GM12878 (cell line): ENCODE measurements at regions not wholly inside any gene's neighbourhood (a gene's known extent, or its start where the extent isn't known, plus 50 kb on each side); places are given as distances from the start of the nearest gene placed in this dataset.
A peak's percentile ranks its signal among the peaks of the same experiment; 100 is the strongest.

Experiments
- ATAC-seq: fragments of 200-7000 bp; cut with Tn5 transposase; 3 replicates; pipeline ENCODE4 v1.9.1; 2020; ENCODE audit warnings: mild to moderate bottlenecking, moderate library complexity
- BruUV-seq: library from RNA; stranded (reverse); fragments of 400-500 nt; replicated peaks from 2 replicates; lab custom pipeline; 2021; lab: Mats Ljungman, UMichigan
- CTCF ChIA-PET: fragments of 300-600 bp; sonication (Branson Sonifier 250); formaldehyde crosslinking; extraction: SDS; loops from one replicate; lab custom pipeline; 2021; ENCODE audit warnings: inconsistent platforms; lab: Yijun Ruan, JAX
- POLR2A ChIA-PET: fragments of 350-600 bp; formaldehyde crosslinking; extraction: SDS; loops from one replicate; lab custom pipeline; 2021; ENCODE audit warnings: inconsistent platforms; lab: Charles Lee
- RAD21 ChIA-PET: fragments of 300-600 bp; sonication (Branson Sonifier 250); formaldehyde crosslinking; loops from one replicate; lab custom pipeline; 2023; ENCODE audit warnings: antibody characterized with exemption; ENCODE audit not compliant: unreplicated experiment; lab: Charles Lee
- SMC1A ChIA-PET: fragments of 300-600 bp; sonication (Branson Sonifier 250); formaldehyde crosslinking; loops from one replicate; lab custom pipeline; 2023; ENCODE audit not compliant: unreplicated experiment, uncharacterized antibody; lab: Charles Lee
- DNase-seq: peaks from one replicate; pipeline ENCODE4 v3.0.0-alpha.2; 2011; ENCODE audit warnings: low read depth, low spot score
- FAIRE-seq: peaks from 3 replicates; lab custom pipeline; 2011; peaks lifted over from hg19 to GRCh38; lab: Jason Lieb, UNC
- H2AFZ ChIP-seq: 2 replicates; pipeline ENCODE4 v1.6.0; 2011; ENCODE audit warnings: low read depth, low read length, control low read depth; ENCODE audit not compliant: control insufficient read depth
- H3K27ac ChIP-seq: 2 replicates; pipeline ENCODE4 v1.5.1; 2011; ENCODE audit warnings: control low read depth; ENCODE audit not compliant: control insufficient read depth, insufficient read depth
- H3K27me3 ChIP-seq, 2 experiments: replicated peaks in 1 of 2; 2 replicates each; pipeline versions ENCODE4 v1.6.0 to v1.6.1; 2011; ENCODE audit warnings: low read length in 1 of 2; ENCODE audit not compliant: control insufficient read depth in 2 of 2, insufficient read depth in 2 of 2
- H3K36me3 ChIP-seq, 2 experiments: 2 replicates each; pipeline ENCODE4 v1.5.1; 2011; ENCODE audit warnings: low read length in 1 of 2; ENCODE audit not compliant: control insufficient read depth in 2 of 2, insufficient read depth in 2 of 2
- H3K4me1 ChIP-seq: 2 replicates; pipeline ENCODE4 v1.6.1; 2011; ENCODE audit warnings: mild to moderate bottlenecking, low read length, moderate library complexity, mixed read lengths; ENCODE audit not compliant: control insufficient read depth, insufficient read depth
- H3K4me2 ChIP-seq: 2 replicates; pipeline ENCODE4 v1.6.0; 2011; ENCODE audit warnings: control low read depth; ENCODE audit not compliant: control insufficient read depth, insufficient read depth
- H3K4me3 ChIP-seq: fragments of 200-600 bp; sonication (generic); 2 replicates; pipeline ENCODE4 v1.5.1; 2016
- H3K79me2 ChIP-seq: 2 replicates; pipeline ENCODE4 v1.6.0; 2011; ENCODE audit warnings: low read length; ENCODE audit not compliant: control insufficient read depth, insufficient read depth
- H3K9ac ChIP-seq: 2 replicates; pipeline ENCODE4 v1.8.0; 2011; ENCODE audit warnings: low read length, control low read depth, mixed read lengths; ENCODE audit not compliant: control insufficient read depth, insufficient read depth
- H3K9me3 ChIP-seq: replicated peaks from 3 replicates; pipeline ENCODE4 v1.5.1; 2011; ENCODE audit warnings: mild to moderate bottlenecking, low read length; ENCODE audit not compliant: control insufficient read depth, insufficient read depth
- H4K20me1 ChIP-seq: 2 replicates; pipeline ENCODE4 v1.6.0; 2011; ENCODE audit not compliant: control insufficient read depth, insufficient read depth
- MEF2A ChIP-seq: IDR thresholded peaks from 2 replicates; pipeline ENCODE4 v1.6.1; 2011; ENCODE audit warnings: low read depth, mild to moderate bottlenecking, low read length, moderate library complexity; ENCODE audit not compliant: insufficient read depth
- MXI1 ChIP-seq: fragments of 150-350 bp; IDR thresholded peaks from 2 replicates; pipeline ENCODE4 v1.6.1; 2011; ENCODE audit warnings: low read depth, mild to moderate bottlenecking, inconsistent platforms, low read length, improper control_type of control experiment
- NR2C2 ChIP-seq: IDR thresholded peaks from 2 replicates; pipeline ENCODE4 v1.6.1; 2011; ENCODE audit warnings: borderline replicate concordance, low read depth; ENCODE audit not compliant: control insufficient read depth, insufficient read length
- POLR2AphosphoS2 ChIP-seq: IDR thresholded peaks from 2 replicates; pipeline ENCODE4 v1.6.1; 2011; ENCODE audit warnings: low read depth, mild to moderate bottlenecking, low read length, improper control_type of control experiment, moderate library complexity
- SIN3A ChIP-seq: IDR thresholded peaks from 2 replicates; pipeline ENCODE4 v1.6.1; 2012; ENCODE audit warnings: low read depth, low read length, improper control_type of control experiment
- SPI1 ChIP-seq: IDR thresholded peaks from 2 replicates; pipeline ENCODE4 v1.6.1; 2011; ENCODE audit warnings: low read depth, mild to moderate bottlenecking, low read length, moderate library complexity, borderline replicate concordance; ENCODE audit not compliant: insufficient read depth
- SUPT20H ChIP-seq: IDR thresholded peaks from 2 replicates; pipeline ENCODE4 v1.6.1; 2011; ENCODE audit warnings: low read depth, mild to moderate bottlenecking, low read length, moderate library complexity, borderline replicate concordance; ENCODE audit not compliant: control insufficient read depth
- TCF12 ChIP-seq: IDR thresholded peaks from 2 replicates; pipeline ENCODE4 v1.6.1; 2011; ENCODE audit warnings: low read depth, mild to moderate bottlenecking, low read length
- ZNF207 ChIP-seq: fragments of 450-650 bp; IDR thresholded peaks from 2 replicates; pipeline ENCODE4 v1.6.1; 2014; ENCODE audit warnings: antibody characterized with exemption, mild to moderate bottlenecking, borderline replicate concordance
- WGBS: methylation state at CpG from one replicate; pipeline ENCODE4 v1.1.6; 2016; ENCODE audit warnings: low lambda C conversion rate; ENCODE audit not compliant: insufficient replicate concordance, insufficient coverage; ENCODE audit errors: missing lambda C conversion rate; 5-methylcytosine and 5-hydroxymethylcytosine counted together
- in situ Hi-C: fragments of 300-500 bp; cut with MboI; formaldehyde crosslinking; loops from 9 replicates; pipeline ENCODE4 v1.14.3; 2018; ENCODE audit warnings: mixed read lengths
- intact Hi-C: fragments of 100-400 bp; cut with micrococcal nuclease; formaldehyde crosslinking; loops from one replicate; pipeline ENCODE4 v1.14.2; 2022; ENCODE audit not compliant: unreplicated experiment
- TF ChIP-seq, protein P1 (sequence below): fragments of 450-650 bp; IDR thresholded peaks from 2 replicates; pipeline ENCODE4 v1.6.1; 2017; ENCODE audit warnings: antibody characterized with exemption, mild to moderate bottlenecking, moderate library complexity

DNA sequence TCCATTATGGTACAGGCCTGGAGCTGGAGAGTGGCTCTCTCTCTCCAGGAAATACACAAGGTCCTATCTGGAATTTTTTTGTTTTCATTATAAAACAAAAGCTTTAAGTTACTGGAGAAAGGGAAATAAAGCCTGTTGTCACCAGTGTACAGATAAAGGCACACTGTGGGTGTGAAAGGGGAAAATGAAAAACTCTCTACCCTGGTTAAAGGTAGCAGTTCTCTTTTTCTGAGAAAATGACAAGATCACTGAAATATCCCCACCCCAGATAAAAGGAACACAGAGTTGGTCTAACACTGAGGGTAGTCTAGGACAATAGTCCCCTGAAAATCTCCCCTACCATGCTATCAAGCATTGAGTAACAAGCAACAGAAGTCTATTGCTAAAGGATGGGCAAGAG lies 438.7 kb downstream of the MBD2 start:
- Histone ChIP-seq H3K27me3 (no peaks in the 10 kb centered on the region), H3K4me2 (no peak overlapping the region), H3K36me3 (no peaks in the 10 kb centered on the region), H3K27ac (no peak overlapping the region), H3K4me1 (no peaks in the 10 kb centered on the region), H3K4me3 (no peak overlapping the region), H3K9me3 (no peaks in the 10 kb centered on the region; the same call in 2 of the 3 replicates), H2AFZ (no peak overlapping the region), H3K79me2 (no peaks in the 10 kb centered on the region), H3K9ac (no peak overlapping the region), H4K20me1 (no peaks in the 10 kb centered on the region)
- POLR2A ChIA-PET: no interaction called here
- no peak for DNase-seq
- CTCF ChIA-PET: interaction anchor here (1.0 kb wide), 1 partner anchor 334 kb away, joined by 3 read pairs; no protein-coding TSS in a partner anchor
- in situ Hi-C loops (no loop called here), intact Hi-C loops (no loop called here)
- FAIRE-seq: no peak
- TF ChIP-seq POLR2AphosphoS2 (no peak), SPI1 (no peak)
- RAD21 ChIA-PET: no interaction called here
- peak; percentile 49 for ATAC-seq
- SMC1A ChIA-PET: interaction anchor here (0.9 to 1.5 kb wide), 2 partner anchors 9 to 11 kb away, joined by 3 to 5 read pairs; no protein-coding TSS in a partner anchor
- no TSS peak for BruUV-seq

DNA sequence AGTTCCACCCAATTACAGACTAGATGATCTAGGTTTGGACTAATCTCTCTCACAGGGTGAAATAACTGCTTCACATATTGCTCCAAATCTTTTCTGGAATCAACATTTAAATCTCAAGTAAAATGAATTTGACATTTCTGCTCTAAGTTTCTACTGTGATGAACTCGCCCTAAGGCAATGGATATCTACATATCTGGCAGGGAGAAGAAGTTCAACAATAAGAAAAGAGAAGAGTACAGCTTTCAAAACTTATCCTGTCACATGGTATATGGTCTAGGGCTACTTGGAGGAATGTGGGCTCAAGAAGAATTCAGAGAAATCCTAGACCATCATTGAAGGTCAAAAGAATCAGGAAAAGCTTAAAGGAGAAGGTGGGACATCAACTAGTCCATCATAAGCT lies 440.2 kb downstream of the MBD2 start:
- no peak for FAIRE-seq
- Histone ChIP-seq H3K79me2 (no peaks in the 10 kb centered on the region), H3K9ac (no peak overlapping the region)
- RAD21 ChIA-PET: no interaction called here
- TF ChIP-seq, protein P1, sequence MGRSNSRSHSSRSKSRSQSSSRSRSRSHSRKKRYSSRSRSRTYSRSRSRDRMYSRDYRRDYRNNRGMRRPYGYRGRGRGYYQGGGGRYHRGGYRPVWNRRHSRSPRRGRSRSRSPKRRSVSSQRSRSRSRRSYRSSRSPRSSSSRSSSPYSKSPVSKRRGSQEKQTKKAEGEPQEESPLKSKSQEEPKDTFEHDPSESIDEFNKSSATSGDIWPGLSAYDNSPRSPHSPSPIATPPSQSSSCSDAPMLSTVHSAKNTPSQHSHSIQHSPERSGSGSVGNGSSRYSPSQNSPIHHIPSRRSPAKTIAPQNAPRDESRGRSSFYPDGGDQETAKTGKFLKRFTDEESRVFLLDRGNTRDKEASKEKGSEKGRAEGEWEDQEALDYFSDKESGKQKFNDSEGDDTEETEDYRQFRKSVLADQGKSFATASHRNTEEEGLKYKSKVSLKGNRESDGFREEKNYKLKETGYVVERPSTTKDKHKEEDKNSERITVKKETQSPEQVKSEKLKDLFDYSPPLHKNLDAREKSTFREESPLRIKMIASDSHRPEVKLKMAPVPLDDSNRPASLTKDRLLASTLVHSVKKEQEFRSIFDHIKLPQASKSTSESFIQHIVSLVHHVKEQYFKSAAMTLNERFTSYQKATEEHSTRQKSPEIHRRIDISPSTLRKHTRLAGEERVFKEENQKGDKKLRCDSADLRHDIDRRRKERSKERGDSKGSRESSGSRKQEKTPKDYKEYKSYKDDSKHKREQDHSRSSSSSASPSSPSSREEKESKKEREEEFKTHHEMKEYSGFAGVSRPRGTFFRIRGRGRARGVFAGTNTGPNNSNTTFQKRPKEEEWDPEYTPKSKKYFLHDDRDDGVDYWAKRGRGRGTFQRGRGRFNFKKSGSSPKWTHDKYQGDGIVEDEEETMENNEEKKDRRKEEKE: no peak
- TF ChIP-seq SIN3A (no peak), ZNF207 (no peak), MEF2A (no peak), SUPT20H (no peak), TCF12 (no peak), NR2C2 (no peak), MXI1 (no peak)
- TF ChIP-seq, all 136 proteins: peak for 0
- Histone ChIP-seq H3K9me3 (no peaks in the 10 kb centered on the region; the same call in 2 of the 3 replicates), H3K36me3 (no peaks in the 10 kb centered on the region), H3K27ac (no peak overlapping the region), H3K4me3 (no peak overlapping the region), H2AFZ (no peak overlapping the region), H4K20me1 (no peaks in the 10 kb centered on the region), H3K27me3 (no peaks in the 10 kb centered on the region), H3K4me2 (no peak overlapping the region), H3K4me1 (no peaks in the 10 kb centered on the region)
- no TSS peak for BruUV-seq
- ChIA-PET SMC1A (interaction anchor here (1.5 kb wide), 1 partner anchor 12 kb away, joined by 5 read pairs; no protein-coding TSS in a partner anchor), CTCF (no interaction called here), POLR2A (no interaction called here)
- WGBS: 0% methylated on average over 1 of the region's 1 CpG
- intact Hi-C loops (no loop called here), in situ Hi-C loops (no loop called here)
- ATAC-seq: no peak
- no peak for DNase-seq
